Stomach (tissue), 4 donors: ENCODE measurements at regions not wholly inside any gene's neighbourhood (a gene's known extent, or its start where the extent isn't known, plus 50 kb on each side); places are given as distances from the start of the nearest gene placed in this dataset.

Experiments
- POLR2A ChIP-seq, 4 donors: fragments of 450-650 bp; IDR thresholded peaks; one replicate each; pipeline ENCODE4 v1.6.1; 2016; ENCODE audit warnings: antibody characterized with exemption in 4 of 4, control low read depth in 2 of 4, mild to moderate bottlenecking in 1 of 4, moderate library complexity in 1 of 4
- TF ChIP-seq, protein P1 (sequence below), 7 experiments: fragments of 450-650 bp in 4 of 7; fragments of 200-600 bp in 3 of 7; sonication (generic) in 3 of 7; IDR thresholded peaks; one replicate each; pipeline ENCODE4 v1.5.1; 2016 to 2019; ENCODE audit warnings: antibody characterized with exemption in 7 of 7, control low read depth in 2 of 7, mild to moderate bottlenecking in 1 of 7

DNA sequence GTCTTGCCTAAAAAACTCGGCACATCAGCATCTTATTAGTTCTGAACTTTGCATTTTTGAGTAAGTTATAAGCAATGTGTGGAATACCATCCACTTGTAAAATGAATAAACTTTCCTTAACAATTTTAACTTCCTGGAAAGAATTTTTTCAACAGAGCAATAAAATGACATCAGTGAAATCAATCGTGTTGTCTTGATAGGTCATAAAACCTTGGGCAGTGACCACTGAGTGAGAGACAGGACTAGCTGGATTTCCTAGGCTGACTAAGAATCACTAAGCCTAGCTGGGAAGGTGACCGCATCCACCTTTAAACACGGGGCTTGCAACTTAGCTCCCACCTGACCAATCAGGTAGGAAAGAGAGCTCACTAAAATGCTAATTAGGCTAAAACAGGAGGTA lies 403.0 kb upstream of the CNKSR2 start:
- TF ChIP-seq POLR2A (IDR thresholded peaks at IDR 0.05): no peak
- TF ChIP-seq, protein P1, sequence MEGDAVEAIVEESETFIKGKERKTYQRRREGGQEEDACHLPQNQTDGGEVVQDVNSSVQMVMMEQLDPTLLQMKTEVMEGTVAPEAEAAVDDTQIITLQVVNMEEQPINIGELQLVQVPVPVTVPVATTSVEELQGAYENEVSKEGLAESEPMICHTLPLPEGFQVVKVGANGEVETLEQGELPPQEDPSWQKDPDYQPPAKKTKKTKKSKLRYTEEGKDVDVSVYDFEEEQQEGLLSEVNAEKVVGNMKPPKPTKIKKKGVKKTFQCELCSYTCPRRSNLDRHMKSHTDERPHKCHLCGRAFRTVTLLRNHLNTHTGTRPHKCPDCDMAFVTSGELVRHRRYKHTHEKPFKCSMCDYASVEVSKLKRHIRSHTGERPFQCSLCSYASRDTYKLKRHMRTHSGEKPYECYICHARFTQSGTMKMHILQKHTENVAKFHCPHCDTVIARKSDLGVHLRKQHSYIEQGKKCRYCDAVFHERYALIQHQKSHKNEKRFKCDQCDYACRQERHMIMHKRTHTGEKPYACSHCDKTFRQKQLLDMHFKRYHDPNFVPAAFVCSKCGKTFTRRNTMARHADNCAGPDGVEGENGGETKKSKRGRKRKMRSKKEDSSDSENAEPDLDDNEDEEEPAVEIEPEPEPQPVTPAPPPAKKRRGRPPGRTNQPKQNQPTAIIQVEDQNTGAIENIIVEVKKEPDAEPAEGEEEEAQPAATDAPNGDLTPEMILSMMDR (IDR thresholded peaks at IDR 0.05): no peak
